Fibroblast of mammary gland (primary cell): ENCODE measurements at regions not wholly inside any gene's neighbourhood (a gene's known extent, or its start where the extent isn't known, plus 50 kb on each side); places are given as distances from the start of the nearest gene placed in this dataset.

Experiments used
- DNase-seq: peaks from one replicate; pipeline ENCODE4 v3.0.0-alpha.2; 2010; ENCODE audit warnings: low read depth
- H3K4me3 ChIP-seq: 2 replicates; pipeline ENCODE4 v1.5.1; 2011; ENCODE audit warnings: low read depth, mild to moderate bottlenecking, low read length, moderate library complexity; ENCODE audit not compliant: control insufficient read depth
- TF ChIP-seq, protein P1 (sequence below): conservative IDR thresholded peaks from 2 replicates; pipeline ENCODE4 v1.5.1; 2011; ENCODE audit warnings: low read depth, low read length, inconsistent platforms; ENCODE audit not compliant: control insufficient read depth, insufficient read depth

DNA sequence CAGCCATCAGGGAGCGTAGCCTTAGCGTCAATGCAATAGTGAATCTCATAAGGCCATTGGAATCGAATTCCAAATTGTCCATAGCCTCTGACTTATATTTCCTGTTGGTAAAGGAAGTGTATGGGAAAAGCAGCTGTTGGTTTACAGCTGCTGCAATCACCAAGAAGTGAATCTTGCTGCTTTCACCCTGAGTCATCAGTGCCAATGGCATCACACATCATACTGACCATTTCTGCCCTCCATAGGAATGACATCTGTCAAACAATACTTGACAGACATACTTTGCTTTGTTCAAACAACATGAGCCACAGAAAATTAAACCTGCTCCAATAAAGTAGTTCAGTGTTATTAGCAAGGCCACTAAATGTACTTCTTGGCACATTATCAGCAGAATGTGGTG is 111.2 kb upstream of the KLHL29 start:
- H3K4me3 ChIP-seq = no peak overlapping the region
- no peak for DNase-seq
- TF ChIP-seq, protein P1, sequence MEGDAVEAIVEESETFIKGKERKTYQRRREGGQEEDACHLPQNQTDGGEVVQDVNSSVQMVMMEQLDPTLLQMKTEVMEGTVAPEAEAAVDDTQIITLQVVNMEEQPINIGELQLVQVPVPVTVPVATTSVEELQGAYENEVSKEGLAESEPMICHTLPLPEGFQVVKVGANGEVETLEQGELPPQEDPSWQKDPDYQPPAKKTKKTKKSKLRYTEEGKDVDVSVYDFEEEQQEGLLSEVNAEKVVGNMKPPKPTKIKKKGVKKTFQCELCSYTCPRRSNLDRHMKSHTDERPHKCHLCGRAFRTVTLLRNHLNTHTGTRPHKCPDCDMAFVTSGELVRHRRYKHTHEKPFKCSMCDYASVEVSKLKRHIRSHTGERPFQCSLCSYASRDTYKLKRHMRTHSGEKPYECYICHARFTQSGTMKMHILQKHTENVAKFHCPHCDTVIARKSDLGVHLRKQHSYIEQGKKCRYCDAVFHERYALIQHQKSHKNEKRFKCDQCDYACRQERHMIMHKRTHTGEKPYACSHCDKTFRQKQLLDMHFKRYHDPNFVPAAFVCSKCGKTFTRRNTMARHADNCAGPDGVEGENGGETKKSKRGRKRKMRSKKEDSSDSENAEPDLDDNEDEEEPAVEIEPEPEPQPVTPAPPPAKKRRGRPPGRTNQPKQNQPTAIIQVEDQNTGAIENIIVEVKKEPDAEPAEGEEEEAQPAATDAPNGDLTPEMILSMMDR = no peak

- DNase-seq = no peak
- no peak overlapping the region for H3K4me3 ChIP-seq
- TF ChIP-seq, protein P1 = no peak
Measured at GRCh38 chr2:23280401-23280800, 104.6 kb upstream of the KLHL29 start.

- TF ChIP-seq, protein P1 = no peak
- H3K4me3 ChIP-seq = no peak overlapping the region
- peak; percentile 39 for DNase-seq
Measured at GRCh38 chr2:23283653-23284052, 101.3 kb upstream of the KLHL29 start.

DNA sequence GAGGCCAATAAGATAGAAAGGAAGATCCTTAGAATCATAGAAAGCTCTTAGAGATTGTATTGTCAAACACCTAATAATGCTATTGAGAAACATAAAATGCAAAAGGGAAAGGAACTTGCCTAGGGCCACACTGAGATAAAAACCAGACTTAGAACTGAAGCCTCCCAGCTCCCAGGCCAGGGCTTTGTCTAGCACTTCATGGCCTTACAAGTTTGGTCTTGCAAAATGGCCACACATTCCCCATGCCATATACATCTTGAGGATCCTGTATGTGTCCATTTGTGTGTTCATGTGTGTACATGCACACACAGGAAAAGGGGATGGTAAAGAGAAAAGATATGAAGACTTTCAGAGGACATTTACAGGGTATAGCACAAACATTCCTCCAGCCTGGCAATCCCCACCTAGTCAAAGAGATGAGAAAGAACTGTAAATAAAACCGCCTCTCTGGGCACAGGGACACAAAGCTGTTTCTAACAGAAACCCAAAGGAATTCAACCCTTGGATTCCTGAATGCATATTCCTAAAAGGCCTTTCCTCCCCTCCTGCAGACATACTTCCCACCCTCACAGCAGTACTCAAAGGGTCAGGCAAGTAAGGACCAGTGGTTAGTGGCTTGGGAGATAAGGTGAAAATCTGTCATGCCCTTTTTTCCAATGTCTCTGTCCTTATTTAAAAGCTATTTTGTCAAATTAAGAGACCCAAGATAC is 99.7 kb upstream of the KLHL29 start:
- DNase-seq = no peak

GRCh38 chr2:23286031-23286757 is 98.8 kb upstream of the KLHL29 start:
- no peak for DNase-seq
- H3K4me3 ChIP-seq = no peak overlapping the region
- TF ChIP-seq, protein P1 = no peak

More for the DNA sequence above, 99.7 kb upstream of the KLHL29 start:
- H3K4me3 ChIP-seq = no peak overlapping the region
- TF ChIP-seq, protein P1 = no peak

DNA sequence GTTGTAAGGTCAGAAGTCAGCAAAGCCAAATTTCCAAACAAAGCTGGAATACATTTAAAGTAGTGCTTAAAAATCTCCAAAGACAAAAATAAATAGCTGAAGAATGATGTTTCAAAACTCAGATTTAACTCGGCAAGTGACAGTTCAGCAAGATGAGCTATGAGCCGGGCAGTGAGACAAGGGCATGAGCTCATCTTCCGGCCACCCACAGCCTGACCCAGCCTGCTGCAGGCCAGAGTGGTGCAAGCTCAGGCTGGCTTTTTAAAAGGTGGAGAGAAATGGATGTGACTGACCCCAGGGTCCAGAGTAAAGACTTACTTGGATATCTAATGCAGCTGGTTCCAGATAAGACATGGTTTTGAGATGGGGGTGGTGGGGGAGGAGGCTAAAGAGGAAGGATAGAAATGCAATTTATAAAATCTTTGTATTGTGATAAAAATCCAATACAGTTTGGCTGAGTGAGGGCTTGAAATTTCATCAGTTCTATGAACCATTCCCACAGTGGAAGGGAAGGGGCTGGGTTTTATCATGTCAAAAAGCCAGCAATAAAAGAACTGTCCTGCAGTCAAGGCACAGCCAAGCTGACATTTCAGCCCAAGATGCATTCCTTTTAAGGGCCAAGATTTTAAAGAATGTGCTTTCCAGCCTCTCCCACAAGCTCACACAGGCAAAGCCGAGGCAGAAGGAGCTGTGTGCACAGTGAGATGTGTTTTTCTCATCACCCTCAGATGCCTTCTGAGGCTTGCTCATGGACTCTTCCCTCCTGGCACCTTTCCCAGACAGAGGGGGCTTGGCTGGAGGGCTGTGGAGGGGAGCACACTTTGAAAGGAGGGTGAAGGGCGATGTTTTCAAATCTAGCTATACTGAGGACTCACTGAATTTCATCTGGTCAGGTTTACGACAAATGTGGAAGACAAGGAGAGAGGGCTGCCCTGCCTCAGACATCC is 97.9 kb upstream of the KLHL29 start:
- peak; percentile 68 for DNase-seq

More for the DNA sequence above, 97.9 kb upstream of the KLHL29 start:
- H3K4me3 ChIP-seq = no peak overlapping the region
- TF ChIP-seq, protein P1 = no peak
